ENCODE measurements at regions not wholly inside any gene's neighbourhood (a gene's known extent, or its start where the extent isn't known, plus 50 kb on each side); places are given as distances from the start of the nearest gene placed in this dataset.
A peak's percentile ranks its signal among the peaks of the same experiment; 100 is the strongest.
"Not testable (repeated sequence)": the region's sequence is repeated elsewhere in the genome, so short reads cannot be mapped to it uniquely, and the experiment has no call there.

GRCh38 chr1:224011751-224012150, 102.2 kb upstream of the FBXO28 start:
- H3K4me3 ChIP-seq; H3K9me3 ChIP-seq; H3K4me1 ChIP-seq; DNase-seq (ENCODE audit: low spot score in 2 of 2); H3K27me3 ChIP-seq; H3K27ac ChIP-seq: not testable (repeated sequence)
- 83 to 85% methylated on average over 7 of the region's 7 CpGs for WGBS, 2 donors
- H3K36me3 ChIP-seq = peaks cover 0 to 15% (median 0%) of the 10 kb centered on the region in 3 donors

- DNase-seq (ENCODE audit: low spot score in 2 of 2); H3K27me3 ChIP-seq; H3K9me3 ChIP-seq; H3K4me3 ChIP-seq; H3K4me1 ChIP-seq; H3K27ac ChIP-seq: not testable (repeated sequence)
- 98% methylated on average over 7 of the region's 7 CpGs for WGBS, 2 donors
- peaks cover 0 to 15% (median 0%) of the 10 kb centered on the region in 3 donors for H3K36me3 ChIP-seq
These were observed 102.8 kb upstream of the FBXO28 start for GRCh38 chr1:224011153-224011552.

GRCh38 chr1:224005973-224006372, 107.9 kb upstream of the FBXO28 start:
- H3K9me3 ChIP-seq; DNase-seq (ENCODE audit: low spot score in 2 of 2); H3K27ac ChIP-seq; H3K27me3 ChIP-seq; H3K4me3 ChIP-seq; H3K4me1 ChIP-seq: not testable (repeated sequence)
- H3K36me3 ChIP-seq = peaks cover 0 to 25% (median 0%) of the 10 kb centered on the region in 3 donors
- WGBS, 2 donors = 97 to 98% methylated on average over 3 of the region's 3 CpGs

- not testable (repeated sequence) for H3K4me3 ChIP-seq, H3K9me3 ChIP-seq, H3K27ac ChIP-seq, H3K27me3 ChIP-seq, H3K4me1 ChIP-seq
- 86 to 88% methylated on average over 4 of the region's 4 CpGs for WGBS, 2 donors
- peak in 1 of 2 donors; percentile 25 for DNase-seq (ENCODE audit: low spot score in 2 of 2)
- H3K36me3 ChIP-seq = peaks cover 0 to 25% (median 0%) of the 10 kb centered on the region in 3 donors
- TF ChIP-seq CTCF (IDR thresholded peaks at IDR 0.05) = peak in 1 of 5 experiments; percentile 17
These were observed 109.2 kb upstream of the FBXO28 start for GRCh38 chr1:224004552-224005315.

GRCh38 chr1:224003896-224004295, 110.0 kb upstream of the FBXO28 start:
- not testable (repeated sequence) for DNase-seq (ENCODE audit: low spot score in 2 of 2); H3K4me3 ChIP-seq; H3K27me3 ChIP-seq; H3K4me1 ChIP-seq; H3K9me3 ChIP-seq; H3K27ac ChIP-seq
- peaks cover 0 to 23% (median 0%) of the 10 kb centered on the region in 3 donors for H3K36me3 ChIP-seq
- 0% methylated on average over 1 of the region's 1 CpG for WGBS, 2 donors

GRCh38 chr1:224001757-224002156, 112.2 kb upstream of the FBXO28 start:
- not testable (repeated sequence) for H3K9me3 ChIP-seq; H3K4me1 ChIP-seq; DNase-seq (ENCODE audit: low spot score in 2 of 2); H3K4me3 ChIP-seq; H3K27me3 ChIP-seq; H3K27ac ChIP-seq
- WGBS, 2 donors = 72 to 84% methylated on average over 2 of the region's 2 CpGs
- H3K36me3 ChIP-seq = peaks cover 0 to 10% (median 0%) of the 10 kb centered on the region in 3 donors

GRCh38 chr1:223999761-224000160, 114.2 kb upstream of the FBXO28 start:
- H3K4me3 ChIP-seq; DNase-seq (ENCODE audit: low spot score in 2 of 2); H3K36me3 ChIP-seq; H3K27me3 ChIP-seq; H3K9me3 ChIP-seq; H3K4me1 ChIP-seq: not testable (repeated sequence)
- 23 to 26% methylated on average over 4 of the region's 4 CpGs for WGBS, 2 donors
- peak overlapping the region in 1 of 4 donors; percentile 77 for H3K27ac ChIP-seq

GRCh38 chr1:223998676-223999455, 115.0 kb upstream of the FBXO28 start:
- Histone ChIP-seq H3K27ac (peak overlapping the region in 3 of 4 donors; percentile 34 to 77 (median 49)), H3K4me1 (peaks cover 0 to 11% (median 0%) of the 10 kb centered on the region in 4 donors)
- not testable (repeated sequence) for H3K36me3 ChIP-seq; H3K4me3 ChIP-seq; H3K27me3 ChIP-seq; DNase-seq (ENCODE audit: low spot score in 2 of 2); H3K9me3 ChIP-seq
- whole genome bisulfite sequencing, 2 donors = 45 to 65% methylated on average over 3 of the region's 4 CpGs

GRCh38 chr1:223996376-223996775, 117.5 kb upstream of the FBXO28 start:
- H3K9me3 ChIP-seq; H3K27ac ChIP-seq; H3K27me3 ChIP-seq; DNase-seq (ENCODE audit: low spot score in 2 of 2); H3K4me3 ChIP-seq; H3K36me3 ChIP-seq: not testable (repeated sequence)
- peaks cover 0 to 18% (median 0%) of the 10 kb centered on the region in 4 donors for H3K4me1 ChIP-seq
- 98 to 100% methylated on average over 2 of the region's 2 CpGs for WGBS, 2 donors

All from tibial nerve (tissue), 4 donors.